NCI-H82 treated with DMSO at 0.1 percent for 48 hours (cell line): ENCODE measurements at regions not wholly inside any gene's neighbourhood (a gene's known extent, or its start where the extent isn't known, plus 50 kb on each side); places are given as distances from the start of the nearest gene placed in this dataset.
A peak's percentile ranks its signal among the peaks of the same experiment; 100 is the strongest.
"Not testable (repeated sequence)": the region's sequence is repeated elsewhere in the genome, so short reads cannot be mapped to it uniquely, and the experiment has no call there.

Experiments used
- DNase-seq: peaks from one replicate; lab custom pipeline; 2025; ENCODE audit not compliant: unreplicated experiment; lab: John Stamatoyannopoulos, UW

- not testable (repeated sequence) for DNase-seq
These were observed 104.9 kb upstream of the ALDH3B2 start for GRCh38 chr11:67779189-67779875.

- DNase-seq: no peak
These were observed 102.6 kb upstream of the ALDH3B2 start for GRCh38 chr11:67776852-67777520.

- peak; percentile 48 for DNase-seq
These were observed 99.8 kb upstream of the ALDH3B2 start for GRCh38 chr11:67774175-67774574.

- DNase-seq: not testable (repeated sequence)
These were observed 93.7 kb upstream of the ALDH3B2 start for GRCh38 chr11:67768001-67768730.

GRCh38 chr11:67761211-67761610 is 86.8 kb upstream of the ALDH3B2 start:
- DNase-seq: peak; percentile 78

GRCh38 chr11:67759321-67759720 is 84.9 kb upstream of the ALDH3B2 start:
- not testable (repeated sequence) for DNase-seq

GRCh38 chr11:67758467-67758866 is 84.0 kb upstream of the ALDH3B2 start:
- not testable (repeated sequence) for DNase-seq

- peak; percentile 48 for DNase-seq
These were observed 83.6 kb upstream of the ALDH3B2 start for GRCh38 chr11:67758009-67758408.

GRCh38 chr11:67753820-67754219 is 79.4 kb upstream of the ALDH3B2 start:
- not testable (repeated sequence) for DNase-seq

GRCh38 chr11:67745181-67745726 is 70.8 kb upstream of the ALDH3B2 start:
- DNase-seq: no peak

GRCh38 chr11:67744231-67744630 is 69.8 kb upstream of the ALDH3B2 start:
- DNase-seq: not testable (repeated sequence)

- DNase-seq: not testable (repeated sequence)
These were observed 63.8 kb upstream of the ALDH3B2 start for GRCh38 chr11:67738231-67738630.

- DNase-seq: not testable (repeated sequence)
These were observed 63.2 kb upstream of the ALDH3B2 start for GRCh38 chr11:67737562-67738080.

GRCh38 chr11:67732045-67732787 is 57.8 kb upstream of the ALDH3B2 start:
- DNase-seq: no peak

GRCh38 chr11:67731583-67731982 is 57.2 kb upstream of the ALDH3B2 start:
- DNase-seq: no peak

- not testable (repeated sequence) for DNase-seq
These were observed 53.7 kb upstream of the ALDH3B2 start for GRCh38 chr11:67728163-67728571.

- DNase-seq: not testable (repeated sequence)
These were observed 52.9 kb upstream of the ALDH3B2 start for GRCh38 chr11:67727066-67728040.
